Right lung (tissue), 2 donors: ENCODE measurements at regions not wholly inside any gene's neighbourhood (a gene's known extent, or its start where the extent isn't known, plus 50 kb on each side); places are given as distances from the start of the nearest gene placed in this dataset.
"Not testable (repeated sequence)": the region's sequence is repeated elsewhere in the genome, so short reads cannot be mapped to it uniquely, and the experiment has no call there.

Source experiments
- DNase-seq, 2 donors: peaks; one replicate each; pipeline ENCODE4 v3.0.0-alpha.2; 2013

DNA sequence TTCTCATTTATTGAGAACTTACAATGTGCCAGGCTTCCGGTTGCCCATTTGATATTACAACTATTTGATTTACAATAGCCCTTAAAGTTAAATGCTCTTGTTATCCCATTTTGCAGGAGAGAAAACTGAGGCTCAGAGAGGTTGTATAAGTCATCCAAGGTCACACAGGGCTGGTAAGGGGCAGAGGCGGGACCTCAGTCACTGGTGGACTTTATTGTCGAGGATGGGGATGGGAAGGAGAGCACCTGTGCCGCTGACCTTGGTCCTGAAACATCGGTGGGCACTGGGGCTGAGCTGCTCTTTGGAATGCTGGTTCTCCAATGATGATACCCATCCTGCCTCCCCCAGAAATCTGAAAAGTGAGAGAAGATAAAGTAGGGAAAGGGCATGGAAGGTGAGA is 265.4 kb downstream of the MIAT start:
- DNase-seq: no peak

DNA sequence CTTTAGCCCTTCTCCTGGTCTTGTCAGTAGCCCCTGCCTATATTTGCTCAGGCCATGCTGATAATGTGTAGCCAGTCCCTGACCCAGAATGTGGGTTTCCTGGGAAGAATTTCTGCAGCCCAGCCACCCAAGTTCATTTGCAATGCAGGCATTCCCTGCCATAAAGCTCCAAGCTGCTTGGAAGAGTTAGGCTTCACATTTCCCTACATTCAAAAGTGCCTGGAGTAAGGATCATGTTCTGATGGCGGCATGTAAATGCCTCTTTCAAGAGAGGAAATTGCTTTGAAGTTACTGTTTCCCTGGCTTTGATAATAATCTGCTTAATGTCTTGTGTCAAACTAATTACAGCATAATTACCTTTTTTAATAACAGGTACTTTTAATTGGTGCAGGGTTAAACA is 266.1 kb downstream of the MIAT start:
- DNase-seq: no peak

DNA sequence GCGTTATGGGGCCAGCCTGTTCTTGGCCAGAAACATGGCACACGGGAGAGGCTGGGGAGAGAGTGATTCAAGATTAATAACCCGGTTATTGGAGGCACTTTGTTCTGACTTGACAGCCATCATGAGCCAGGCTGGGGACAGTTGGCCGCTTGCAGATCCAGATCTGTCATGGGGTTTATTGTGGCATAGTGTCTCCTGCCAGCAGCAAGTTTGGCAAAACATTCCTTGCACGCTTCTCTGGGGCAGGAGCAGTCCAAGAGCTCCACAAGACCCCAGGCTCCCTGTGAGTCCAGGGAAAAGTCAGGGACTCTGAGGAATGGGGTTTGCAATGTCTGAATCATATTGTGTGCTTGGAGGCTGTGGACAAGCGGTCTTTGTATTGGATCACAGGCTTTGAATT is 270.4 kb downstream of the MIAT start:
- no peak for DNase-seq

DNA sequence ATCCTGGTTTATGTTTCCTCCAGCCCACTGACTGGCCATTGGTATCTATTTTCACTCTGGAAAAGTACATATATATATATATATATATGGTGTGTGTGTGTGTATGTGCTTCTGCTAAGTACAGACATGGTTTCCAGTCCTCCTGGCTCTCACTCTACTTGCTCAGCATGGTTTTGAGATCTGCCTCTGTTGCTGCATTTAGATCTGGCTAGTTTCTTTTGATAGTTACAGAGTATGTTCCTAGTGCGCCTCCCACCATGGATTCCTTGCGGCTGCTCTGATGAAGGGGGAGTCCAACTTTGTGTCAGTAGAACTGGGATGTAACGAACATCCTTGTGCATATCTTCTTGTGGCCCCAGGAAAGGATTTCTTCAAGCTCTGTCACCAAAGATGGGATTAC is 274.1 kb downstream of the MIAT start:
- DNase-seq: no peak

DNA sequence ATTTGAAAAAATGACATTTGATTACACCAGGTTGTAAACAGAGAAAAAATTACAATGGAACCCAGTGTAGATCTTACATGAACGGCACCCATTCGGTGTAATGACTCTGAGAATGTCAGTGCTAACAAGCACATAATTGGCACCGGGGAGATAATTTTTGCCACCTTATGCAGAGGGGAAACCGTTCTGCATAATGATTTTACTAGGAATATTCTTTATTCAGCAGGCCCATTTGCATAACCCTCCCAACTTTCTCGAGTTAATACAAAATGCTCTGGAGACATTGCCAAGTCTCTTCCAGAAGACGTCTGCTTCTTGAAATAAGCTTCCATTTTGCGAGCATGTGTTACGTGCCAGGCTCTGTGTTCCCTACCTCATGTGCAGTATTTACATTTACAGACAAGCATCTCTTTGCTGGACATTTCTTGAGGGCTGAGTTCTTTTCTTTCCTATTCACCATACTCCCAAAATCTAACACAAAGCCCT is 275.8 kb downstream of the MIAT start:
- no peak for DNase-seq

DNA sequence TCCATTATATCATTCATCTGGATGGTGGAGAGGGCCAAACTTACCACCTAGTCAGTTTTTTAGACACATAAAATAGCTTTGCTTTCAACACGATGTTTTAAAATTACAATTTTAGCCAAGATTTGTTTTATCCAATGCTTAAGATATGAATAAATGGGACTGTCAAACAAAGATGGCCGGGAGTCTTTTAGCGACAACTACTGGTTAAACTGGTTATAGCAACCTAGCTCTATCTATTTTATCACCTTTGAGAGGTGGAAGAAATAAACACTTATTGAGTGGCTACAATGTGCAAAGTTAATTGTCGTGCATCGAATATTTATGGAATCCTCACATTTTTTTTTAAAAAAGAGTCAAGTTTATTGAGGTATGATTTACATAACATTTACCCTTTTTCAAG is 279.8 kb downstream of the MIAT start:
- no peak for DNase-seq

DNA sequence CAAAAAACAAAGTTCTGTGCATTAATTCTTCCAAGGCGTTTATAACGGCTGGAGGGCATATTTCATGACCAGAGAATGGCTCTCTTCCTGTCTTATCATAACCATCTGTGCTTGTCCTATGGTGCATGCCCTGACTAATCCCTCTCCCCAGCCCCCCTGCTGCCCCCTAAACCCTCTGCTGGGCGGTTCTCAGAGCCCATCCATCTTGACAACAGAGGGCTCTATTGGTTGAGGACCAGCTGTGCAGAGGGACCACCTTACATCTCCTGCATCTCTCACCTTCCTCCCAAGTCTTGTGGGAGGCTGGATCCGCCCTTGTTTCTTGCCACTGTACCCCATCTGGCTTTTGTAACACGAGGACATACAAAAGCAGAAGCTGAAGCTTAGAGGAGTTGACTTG is 282.1 kb downstream of the MIAT start:
- no peak for DNase-seq

DNA sequence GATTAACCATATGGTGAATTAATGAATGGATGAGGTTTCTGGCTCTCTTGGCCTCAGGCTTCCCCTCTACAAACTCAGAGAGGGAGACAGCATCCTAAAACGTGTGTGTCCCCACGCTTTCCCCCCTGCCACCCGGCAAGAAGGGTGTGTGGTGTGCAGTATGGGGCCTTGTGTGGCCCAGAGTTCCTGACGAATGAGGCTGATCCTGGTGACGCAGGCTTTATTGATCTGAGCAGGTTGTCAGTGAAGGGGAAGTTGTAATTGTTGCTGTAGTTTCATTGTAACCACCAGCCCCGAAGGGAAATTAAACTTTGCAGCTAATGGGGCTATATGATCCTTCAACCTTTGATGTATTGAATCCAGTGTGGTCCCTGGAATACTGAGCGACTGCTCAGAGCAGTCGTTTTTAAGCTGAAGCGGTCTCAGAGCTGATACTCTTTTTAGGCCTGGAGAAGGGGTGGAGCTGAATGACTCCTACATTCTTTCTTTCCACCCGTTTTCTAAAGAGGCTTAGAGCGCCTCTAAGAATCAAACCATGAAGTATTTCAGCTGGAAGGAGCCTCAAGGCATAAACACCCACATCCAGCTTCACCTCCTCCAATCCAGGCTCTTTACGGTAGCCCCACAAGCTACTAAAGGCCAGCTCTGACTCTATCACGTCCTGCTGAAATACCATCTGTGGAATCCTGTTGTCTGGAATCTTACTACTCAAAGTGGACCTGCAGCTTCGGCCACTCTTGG is 284.7 kb downstream of the MIAT start:
- DNase-seq: no peak

DNA sequence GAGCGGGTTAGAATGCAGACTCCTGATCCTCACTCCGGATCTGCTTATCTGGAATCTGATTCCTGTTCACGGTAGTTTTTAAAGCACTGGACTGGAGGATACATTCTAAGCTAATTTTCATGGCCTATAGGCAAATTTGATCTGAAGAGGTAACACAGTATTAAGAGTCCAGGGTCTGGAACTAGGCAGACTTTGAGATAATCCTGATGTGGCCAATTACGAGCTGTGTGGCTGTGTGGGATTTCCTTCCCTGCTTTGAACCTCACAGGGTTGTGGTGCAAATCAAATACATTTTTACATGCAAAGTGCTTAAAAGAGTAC is 285.2 kb downstream of the MIAT start:
- no peak for DNase-seq

DNA sequence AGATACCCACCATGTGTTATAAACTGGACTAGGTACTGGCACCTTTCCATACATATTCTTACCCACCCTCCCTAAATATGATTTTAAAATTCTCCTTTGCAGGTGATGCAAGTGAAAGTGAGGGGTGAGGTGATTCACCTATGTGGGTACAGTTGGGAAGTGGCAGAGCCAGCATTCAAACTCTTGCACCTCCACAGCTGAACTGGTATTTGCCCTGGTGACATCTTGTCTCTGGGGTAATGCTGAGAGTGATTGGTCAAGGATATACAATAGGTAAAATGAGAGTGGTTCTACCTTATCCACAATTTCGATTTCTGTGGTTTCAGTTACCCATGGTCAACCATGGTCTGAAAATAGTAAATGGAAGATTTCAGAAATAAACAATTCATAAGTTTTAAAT is 288.2 kb downstream of the MIAT start:
- no peak for DNase-seq

DNA sequence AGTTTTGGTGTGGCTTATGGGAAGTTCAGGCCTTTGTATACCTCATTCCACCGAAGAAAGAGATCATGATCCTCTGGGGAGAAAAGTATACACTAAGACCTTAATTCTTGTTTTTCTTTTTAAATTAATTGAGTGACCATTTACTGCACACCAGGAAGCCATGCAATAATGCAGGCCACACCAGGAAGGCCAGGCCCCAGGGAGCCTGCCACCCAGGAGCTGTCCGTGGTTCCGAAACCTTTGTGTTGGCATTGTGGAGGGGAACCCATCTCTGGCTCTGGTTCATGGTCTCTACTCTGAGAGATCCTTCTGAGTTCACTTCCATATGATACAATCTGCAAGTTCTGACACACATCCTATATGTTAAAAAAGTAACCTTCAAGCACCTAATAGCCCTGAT is 291.8 kb downstream of the MIAT start:
- peak in 1 of 2 donors; percentile 26 for DNase-seq

DNA sequence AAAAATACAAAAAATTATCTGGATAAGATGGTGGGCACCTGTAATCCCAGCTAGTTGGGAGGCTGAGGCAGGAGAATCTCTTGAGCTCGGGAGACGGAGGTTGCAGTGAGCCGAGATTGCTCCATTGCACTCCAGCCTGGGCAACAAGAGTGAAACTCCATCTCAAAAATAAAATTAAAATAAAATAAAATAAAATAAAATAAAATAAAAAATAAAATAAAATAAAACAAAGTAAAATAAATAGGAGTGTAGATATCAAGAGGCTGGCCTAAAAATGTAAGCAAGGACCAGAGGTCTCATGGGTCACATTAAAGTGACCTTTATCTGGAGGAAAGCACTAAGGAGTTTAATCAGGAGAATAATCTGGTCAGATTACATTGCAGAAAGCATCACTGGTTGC is 293.8 kb downstream of the MIAT start:
- DNase-seq: not testable (repeated sequence)

DNA sequence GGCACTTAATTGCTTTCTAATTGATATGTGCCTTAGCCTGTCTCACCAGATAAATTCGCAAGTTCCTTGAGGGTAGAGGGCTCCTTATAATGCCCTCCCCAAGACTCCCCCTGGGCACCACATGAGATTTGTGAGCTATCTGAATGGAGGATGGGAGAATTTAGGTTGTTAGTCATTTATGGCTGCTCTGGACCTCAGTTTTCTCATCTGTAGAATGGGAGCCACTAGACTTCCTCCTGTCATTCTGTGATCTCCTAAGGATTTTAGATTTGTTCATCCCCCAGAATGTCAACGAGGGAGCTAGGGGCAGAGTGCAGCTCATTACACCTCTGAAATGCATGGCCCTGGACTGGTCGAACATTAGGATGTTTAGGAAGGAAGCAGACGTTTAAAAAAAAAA is 294.6 kb downstream of the MIAT start:
- DNase-seq: no peak

DNA sequence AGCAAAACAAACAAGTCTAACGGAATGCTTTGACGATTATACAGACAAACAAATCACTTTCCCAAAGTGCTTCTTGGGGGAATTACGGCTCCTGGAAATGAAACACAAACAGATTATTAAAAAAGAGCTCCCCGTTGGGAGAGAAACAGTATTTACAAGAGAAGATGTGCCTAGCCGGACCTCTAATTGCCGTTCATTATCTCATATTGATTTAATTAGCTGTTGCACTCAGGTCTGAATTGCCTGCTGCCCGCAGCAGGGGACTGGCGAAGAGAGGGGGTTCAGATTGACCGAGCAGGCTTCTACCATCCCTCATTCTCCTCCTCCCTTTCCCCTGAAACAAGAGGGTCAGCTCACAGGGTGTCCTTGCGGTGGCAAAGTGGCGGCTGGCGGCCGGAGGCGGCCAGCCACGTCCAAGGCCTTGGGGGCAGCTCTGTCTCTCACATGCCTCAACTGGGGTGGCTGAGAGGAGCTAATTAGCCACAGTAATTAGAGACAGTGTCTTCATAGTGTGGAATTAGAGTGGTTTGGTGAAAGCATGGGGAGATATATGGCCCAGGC is 295.1 kb downstream of the MIAT start:
- DNase-seq: no peak

DNA sequence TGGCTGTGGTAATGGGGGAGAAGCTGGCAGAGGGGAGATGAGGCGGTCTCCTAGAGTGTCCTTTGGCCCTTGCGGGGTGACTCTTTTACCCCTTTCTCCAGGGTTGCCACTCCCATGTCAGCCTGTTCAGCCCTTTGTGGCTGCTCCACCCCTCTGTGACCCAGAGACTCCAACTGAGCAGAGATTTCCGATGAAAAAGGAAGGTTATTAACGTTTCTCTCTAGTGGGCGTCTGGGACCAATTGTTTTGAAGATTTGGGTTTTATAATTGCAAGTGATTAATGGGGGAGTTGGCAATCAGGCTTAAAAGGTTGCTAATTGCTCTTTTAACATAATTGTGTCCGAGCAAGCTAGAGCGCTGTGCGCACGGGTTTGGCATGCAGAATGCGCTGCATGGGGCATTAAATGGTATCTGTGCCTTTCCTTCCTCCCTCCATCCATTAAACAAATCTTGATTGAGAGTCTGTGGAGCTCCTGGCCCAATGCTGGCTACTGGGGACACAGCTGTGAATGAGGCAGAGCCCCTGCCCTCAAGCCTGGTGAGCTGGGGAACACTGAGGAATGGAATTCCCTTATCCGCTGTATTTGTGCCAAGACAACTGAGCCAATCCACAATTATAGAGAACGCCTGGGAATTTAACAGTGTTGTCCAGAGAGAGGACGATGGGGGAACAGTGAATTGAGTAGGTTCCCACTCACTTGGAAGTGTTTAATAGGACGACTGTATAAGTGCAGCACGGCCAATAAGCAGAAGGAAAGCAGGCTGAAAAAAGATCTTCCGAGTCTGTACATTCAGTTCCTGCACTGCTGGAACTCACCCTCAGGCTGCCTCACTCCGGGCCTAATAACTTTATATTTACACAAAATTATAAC is 295.9 kb downstream of the MIAT start:
- no peak for DNase-seq

DNA sequence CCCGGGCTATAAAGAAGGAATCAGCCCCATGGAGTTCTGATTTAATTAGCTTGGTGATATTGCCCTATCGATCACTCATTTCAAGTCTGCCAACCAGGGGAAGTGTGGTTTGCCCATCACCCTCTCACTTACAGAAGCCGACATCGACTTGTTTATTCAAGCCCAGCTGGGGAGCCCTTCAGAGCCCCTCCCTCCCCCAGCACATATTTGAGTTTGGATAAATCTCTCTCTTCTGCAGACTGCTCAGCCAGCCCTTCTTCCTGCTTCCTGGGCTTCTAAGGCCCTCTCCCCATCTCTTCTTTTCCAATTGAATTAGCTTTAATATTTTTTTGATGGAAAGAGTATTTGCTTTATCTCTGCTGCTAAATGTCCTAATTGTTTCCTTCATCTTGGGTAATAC is 299.0 kb downstream of the MIAT start:
- peak in 1 of 2 donors; percentile 3 for DNase-seq

DNA sequence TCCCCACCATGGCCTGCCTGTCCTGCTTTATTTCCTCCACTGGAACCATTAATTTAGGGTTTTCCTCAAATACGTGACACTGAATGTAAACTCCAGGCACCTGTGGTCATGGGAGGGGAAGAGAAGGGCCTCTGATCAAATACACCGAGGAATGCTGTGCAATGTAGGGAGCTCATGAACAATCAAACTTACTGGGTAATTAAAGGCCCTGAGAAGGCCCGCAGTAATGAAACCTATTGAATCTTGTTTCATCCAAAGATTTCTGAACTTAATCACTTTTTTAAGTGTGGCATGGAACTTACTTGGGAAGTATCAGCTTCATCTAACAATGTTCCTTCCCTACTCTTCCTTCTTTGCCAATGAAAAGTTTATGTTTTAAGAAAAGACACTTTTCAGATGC is 299.8 kb downstream of the MIAT start:
- DNase-seq: no peak

DNA sequence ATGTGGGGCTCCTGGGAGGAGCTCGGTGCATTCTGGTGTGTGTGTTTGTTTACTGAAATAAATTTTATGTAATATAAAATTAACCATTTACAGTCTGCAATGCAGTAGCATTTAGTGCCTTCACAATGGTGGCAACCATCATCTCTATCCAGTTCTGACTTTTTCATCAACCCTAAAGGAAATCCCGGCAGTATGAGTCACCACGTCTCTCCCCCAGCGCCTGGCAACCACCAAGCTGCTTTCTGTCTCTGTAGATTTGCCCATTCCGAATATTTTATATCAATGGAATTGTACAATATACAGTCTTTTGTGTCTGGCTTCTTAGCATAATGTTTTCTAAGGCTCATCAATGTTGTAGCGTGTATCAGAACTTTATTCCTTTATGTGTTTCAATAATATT is 300.5 kb downstream of the MIAT start:
- DNase-seq: no peak

DNA sequence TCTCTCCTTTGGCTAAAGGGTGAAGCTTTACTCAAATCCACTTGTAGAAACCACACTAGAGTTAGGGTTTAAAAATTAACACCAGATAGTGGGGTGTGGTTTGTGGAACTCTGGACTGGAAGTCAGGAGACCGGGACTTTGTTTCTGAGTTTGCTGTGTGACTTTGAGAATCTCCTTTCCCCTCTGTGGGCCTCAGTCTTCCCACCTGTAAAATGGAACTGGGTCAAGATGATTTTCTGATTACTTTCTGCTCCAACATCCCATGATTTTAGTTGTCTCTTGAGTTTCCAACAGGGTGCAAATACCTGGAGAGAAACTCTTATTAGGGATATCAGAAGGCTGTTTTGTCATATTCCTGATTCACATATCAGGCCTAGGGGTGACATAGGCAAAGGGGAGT is 301.0 kb downstream of the MIAT start:
- DNase-seq: no peak

DNA sequence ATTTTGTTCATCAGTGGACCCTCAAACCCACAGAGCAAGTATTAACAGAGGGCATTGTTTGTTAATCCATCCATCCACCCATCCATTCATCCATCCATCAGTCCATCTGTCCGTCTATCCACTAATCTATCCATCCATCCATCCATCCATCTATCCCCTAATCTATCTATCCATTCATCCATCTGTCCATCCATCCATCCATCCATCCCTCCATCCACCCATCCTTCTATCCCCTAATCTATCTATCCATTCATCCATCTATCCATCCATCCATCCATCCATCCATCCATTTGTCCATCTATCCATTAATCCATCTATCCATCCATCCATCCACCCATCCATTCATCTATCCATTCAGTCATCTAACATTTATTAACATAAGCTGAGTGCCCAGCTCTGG is 307.3 kb downstream of the MIAT start:
- no peak for DNase-seq

DNA sequence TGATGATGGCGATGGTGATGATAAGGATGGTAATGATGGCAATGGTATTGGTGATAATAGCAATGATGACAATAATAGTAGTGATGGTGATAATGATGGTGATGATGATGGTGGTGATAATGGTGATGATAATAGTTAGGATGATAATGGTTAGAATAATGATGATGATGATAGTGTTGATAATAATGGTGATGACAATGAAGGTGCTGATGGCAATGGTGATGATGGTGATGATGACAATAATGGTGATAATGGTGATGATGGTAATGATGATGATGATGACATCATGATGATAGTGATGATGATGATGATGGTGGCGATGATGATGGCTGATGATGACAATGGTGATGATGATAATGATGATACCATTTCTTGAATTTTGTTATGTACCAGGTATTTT is 309.9 kb downstream of the MIAT start:
- DNase-seq: no peak

DNA sequence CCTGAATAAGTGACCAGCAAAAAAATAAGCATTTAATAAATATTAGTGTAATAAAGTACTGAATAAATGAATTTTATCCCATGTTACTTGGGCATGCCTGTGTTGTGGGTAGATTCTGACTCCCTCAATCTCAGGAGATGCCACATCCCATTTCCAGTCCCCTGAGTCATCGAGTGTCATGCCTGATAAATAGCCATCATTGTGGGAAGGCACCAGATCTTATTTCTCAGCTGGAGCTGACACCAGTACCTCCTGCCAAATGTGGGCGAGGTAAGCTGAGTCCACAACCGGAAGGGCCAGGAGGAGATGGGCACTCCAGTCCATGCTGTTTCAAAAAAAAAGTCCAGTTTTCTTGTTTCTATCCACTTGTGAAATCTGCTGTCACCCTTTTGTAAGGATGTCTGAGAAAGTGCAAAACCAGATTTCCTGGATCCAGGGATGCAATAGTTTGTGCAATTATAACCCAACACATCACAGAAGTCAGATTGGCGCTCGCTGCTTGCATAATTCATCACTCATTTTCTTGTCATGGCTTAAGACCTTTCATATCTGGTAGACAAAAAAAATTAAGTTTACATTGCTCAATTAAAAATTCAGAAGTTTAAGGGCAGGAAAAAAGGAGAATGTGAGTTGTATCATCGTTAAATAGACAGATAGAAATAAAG is 311.6 kb downstream of the MIAT start:
- no peak for DNase-seq
